ENCODE measurements at regions not wholly inside any gene's neighbourhood (a gene's known extent, or its start where the extent isn't known, plus 50 kb on each side); places are given as distances from the start of the nearest gene placed in this dataset.
A peak's percentile ranks its signal among the peaks of the same experiment; 100 is the strongest.

GRCh38 chr15:85318048-85318731, 62.2 kb upstream of the AKAP13 start:
- ChIA-PET POLR2A (interaction anchor here (0.6 to 3.6 kb wide), 5 partner anchors 13 to 96 kb away, joined by 3 to 16 read pairs (median 6); partner anchors contain the start of gene AKAP13), CTCF (interaction anchor here (0.9 to 2.2 kb wide), 4 partner anchors 10 to 307 kb away, joined by 3 to 6 read pairs (median 4); no protein-coding TSS in a partner anchor)
- H3K27me3 ChIP-seq (ENCODE audit: control insufficient read depth, insufficient read depth, low read length): no peaks in the 10 kb centered on the region
- peak; percentile 82 for DNase-seq (ENCODE audit: low read depth, low spot score)
- H3K4me3 ChIP-seq (ENCODE audit: low read depth, low read length): no peak overlapping the region
- peaks cover 7% of the 10 kb centered on the region for H3K9me3 ChIP-seq (ENCODE audit: control insufficient read depth, insufficient read depth, low read length)
- 0 out of 2 replicates have a peak, but pooled peaks have one; percentile 32 for TF ChIP-seq CTCF (IDR thresholded peaks at IDR 0.05; ENCODE audit: low read depth, low read length)
- H3K27ac ChIP-seq (ENCODE audit: low read depth, low read length): peak overlapping the region; percentile 92

- H3K9me3 ChIP-seq (ENCODE audit: control insufficient read depth, insufficient read depth, low read length): peaks cover 7% of the 10 kb centered on the region
- no peak overlapping the region for H3K4me3 ChIP-seq (ENCODE audit: low read depth, low read length)
- POLR2A ChIA-PET: interaction anchor here (0.6 to 3.6 kb wide), 4 partner anchors 12 to 62 kb away, joined by 3 to 16 read pairs (median 7); partner anchors contain the start of gene AKAP13
- no peak for DNase-seq (ENCODE audit: low read depth, low spot score)
- H3K27me3 ChIP-seq (ENCODE audit: control insufficient read depth, insufficient read depth, low read length): no peaks in the 10 kb centered on the region
- peak overlapping the region; percentile 92 for H3K27ac ChIP-seq (ENCODE audit: low read depth, low read length)
- TF ChIP-seq CTCF (IDR thresholded peaks at IDR 0.05; ENCODE audit: low read depth, low read length): no peak
- CTCF ChIA-PET: interaction anchor here (1.5 to 2.2 kb wide), 2 partner anchors 9 to 22 kb away, joined by 5 to 6 read pairs; no protein-coding TSS in a partner anchor
Observed at GRCh38 chr15:85318732-85319076, 61.7 kb upstream of the AKAP13 start.

- Histone ChIP-seq H3K27ac (ENCODE audit: low read depth, low read length) (no peak overlapping the region), H3K27me3 (ENCODE audit: control insufficient read depth, insufficient read depth, low read length) (no peaks in the 10 kb centered on the region), H3K4me3 (ENCODE audit: low read depth, low read length) (no peak overlapping the region), H3K9me3 (ENCODE audit: control insufficient read depth, insufficient read depth, low read length) (peaks cover 7% of the 10 kb centered on the region)
- no peak for DNase-seq (ENCODE audit: low read depth, low spot score)
- CTCF ChIA-PET: no interaction called here
- POLR2A ChIA-PET: no interaction called here
- no peak for TF ChIP-seq CTCF (IDR thresholded peaks at IDR 0.05; ENCODE audit: low read depth, low read length)
Observed at GRCh38 chr15:85324202-85324601, 56.2 kb upstream of the AKAP13 start.

GRCh38 chr15:85325834-85326233, 54.6 kb upstream of the AKAP13 start:
- no peaks in the 10 kb centered on the region for H3K27me3 ChIP-seq (ENCODE audit: control insufficient read depth, insufficient read depth, low read length)
- no peak for TF ChIP-seq CTCF (IDR thresholded peaks at IDR 0.05; ENCODE audit: low read depth, low read length)
- no peak overlapping the region for H3K27ac ChIP-seq (ENCODE audit: low read depth, low read length)
- H3K9me3 ChIP-seq (ENCODE audit: control insufficient read depth, insufficient read depth, low read length): peaks cover 7% of the 10 kb centered on the region
- ChIA-PET CTCF (no interaction called here), POLR2A (no interaction called here)
- no peak for DNase-seq (ENCODE audit: low read depth, low spot score)
- H3K4me3 ChIP-seq (ENCODE audit: low read depth, low read length): no peak overlapping the region

GRCh38 chr15:85326291-85326690, 54.1 kb upstream of the AKAP13 start:
- no peak for TF ChIP-seq CTCF (IDR thresholded peaks at IDR 0.05; ENCODE audit: low read depth, low read length)
- ChIA-PET POLR2A (no interaction called here), CTCF (interaction anchor here (0.6 kb wide), 1 partner anchor 17 kb away, joined by 7 read pairs; no protein-coding TSS in a partner anchor)
- peaks cover 7% of the 10 kb centered on the region for H3K9me3 ChIP-seq (ENCODE audit: control insufficient read depth, insufficient read depth, low read length)
- DNase-seq (ENCODE audit: low read depth, low spot score): no peak
- no peaks in the 10 kb centered on the region for H3K27me3 ChIP-seq (ENCODE audit: control insufficient read depth, insufficient read depth, low read length)
- no peak overlapping the region for H3K4me3 ChIP-seq (ENCODE audit: low read depth, low read length)
- no peak overlapping the region for H3K27ac ChIP-seq (ENCODE audit: low read depth, low read length)

Data from AG04450 (cell line).